DND-41 (cell line): ENCODE measurements at regions not wholly inside any gene's neighbourhood (a gene's known extent, or its start where the extent isn't known, plus 50 kb on each side); places are given as distances from the start of the nearest gene placed in this dataset.

Experiments used
- ATAC-seq: fragments of 200-7000 bp; cut with Tn5 transposase; 3 replicates; pipeline ENCODE4 v1.9.1; 2021; ENCODE audit warnings: low read depth; ENCODE audit not compliant: insufficient read depth
- DNase-seq: peaks from one replicate; pipeline ENCODE4 v3.0.0-alpha.2; 2020
- H2AFZ ChIP-seq: 2 replicates; pipeline ENCODE4 v1.6.0; 2012; ENCODE audit warnings: low read depth, low read length
- H3K27ac ChIP-seq: 2 replicates; pipeline ENCODE4 v1.5.1; 2012; ENCODE audit warnings: low read length, inconsistent platforms
- H3K27me3 ChIP-seq: fragments of 200-600 bp; sonication (generic); 2 replicates; pipeline ENCODE4 v1.6.0; 2012; ENCODE audit warnings: low read length, mild to moderate bottlenecking, inconsistent platforms; ENCODE audit not compliant: insufficient read depth, poor library complexity
- H3K36me3 ChIP-seq: 2 replicates; pipeline ENCODE4 v1.5.1; 2012; ENCODE audit warnings: low read length, inconsistent platforms; ENCODE audit not compliant: insufficient read depth
- H3K4me1 ChIP-seq: 2 replicates; pipeline ENCODE4 v1.5.1; 2012; ENCODE audit warnings: mild to moderate bottlenecking, low read length; ENCODE audit not compliant: insufficient read depth
- H3K4me2 ChIP-seq: 2 replicates; pipeline ENCODE4 v1.6.0; 2012; ENCODE audit warnings: mild to moderate bottlenecking, moderate library complexity, low read length, inconsistent platforms; ENCODE audit not compliant: insufficient read depth
- H3K4me3 ChIP-seq, 2 experiments: fragments of 200-600 bp in 1 of 2; shearing (Covaris generic) in 1 of 2; 2 replicates each; pipeline ENCODE4 v1.5.1; 2012 to 2016; ENCODE audit warnings: inconsistent platforms in 2 of 2, low read length in 2 of 2, mild to moderate bottlenecking in 2 of 2, low read depth in 1 of 2, moderate library complexity in 1 of 2
- H3K79me2 ChIP-seq: 2 replicates; pipeline ENCODE4 v1.6.0; 2012; ENCODE audit warnings: low read length, inconsistent platforms; ENCODE audit not compliant: insufficient read depth
- H3K9ac ChIP-seq: 2 replicates; pipeline ENCODE4 v1.6.0; 2012; ENCODE audit warnings: low read depth, mild to moderate bottlenecking, inconsistent platforms, low read length, moderate library complexity
- H3K9me3 ChIP-seq: 2 replicates; pipeline ENCODE4 v1.5.1; 2012; ENCODE audit warnings: low read length, moderate library complexity, mild to moderate bottlenecking, inconsistent platforms; ENCODE audit not compliant: insufficient read depth, severe bottlenecking
- H4K20me1 ChIP-seq: 2 replicates; pipeline ENCODE4 v1.6.0; 2012; ENCODE audit warnings: low read length; ENCODE audit not compliant: insufficient read depth
- CTCF ChIP-seq: IDR thresholded peaks from 2 replicates; pipeline ENCODE4 v1.5.1; 2012; ENCODE audit warnings: borderline replicate concordance, low read length, moderate library complexity, mild to moderate bottlenecking; ENCODE audit not compliant: poor library complexity, severe bottlenecking; ENCODE audit errors: extremely low read depth
- EZH2 ChIP-seq: IDR thresholded peaks from 3 replicates; pipeline ENCODE4 v1.6.1; 2012; ENCODE audit warnings: borderline replicate concordance, low read depth, mild to moderate bottlenecking, moderate library complexity, low read length, inconsistent platforms; ENCODE audit not compliant: severe bottlenecking

- TF ChIP-seq CTCF (no peak), EZH2 (no peak)
Observed at GRCh38 chr18:11369556-11369955, 220.2 kb upstream of the PIEZO2 start.

DNA sequence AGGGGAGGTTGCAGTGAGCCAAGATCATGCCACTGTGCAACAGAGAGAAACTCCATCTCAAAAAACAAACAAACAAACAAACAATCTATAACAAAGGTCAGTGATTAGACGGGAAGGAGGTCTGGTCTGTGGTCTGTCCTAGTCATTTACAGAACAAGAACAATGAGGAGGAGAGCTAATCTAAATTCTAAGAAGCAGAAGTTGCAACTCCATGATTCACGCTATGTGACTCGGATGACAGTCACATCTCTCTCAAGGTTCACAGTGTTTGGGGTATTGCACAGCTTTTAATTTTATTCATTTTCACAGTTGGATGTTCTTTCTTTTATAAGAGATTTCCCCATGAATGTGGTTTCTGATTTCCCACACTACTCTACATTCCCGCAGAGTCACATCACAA, 218.7 kb upstream of the PIEZO2 start:
- no peak overlapping the region for H3K9ac ChIP-seq
- H3K36me3 ChIP-seq = no peaks in the 10 kb centered on the region
- DNase-seq = no peak
- no peak for ATAC-seq
- H3K27me3 ChIP-seq = no peaks in the 10 kb centered on the region
- TF ChIP-seq EZH2 = no peak
- TF ChIP-seq CTCF = no peak
- H3K9me3 ChIP-seq = no peaks in the 10 kb centered on the region
- H4K20me1 ChIP-seq = no peaks in the 10 kb centered on the region
- H3K79me2 ChIP-seq = no peaks in the 10 kb centered on the region
- no peak overlapping the region for H3K4me2 ChIP-seq
- H3K27ac ChIP-seq = no peak overlapping the region
- no peak overlapping the region for H3K4me3 ChIP-seq
- H3K4me1 ChIP-seq = no peaks in the 10 kb centered on the region
- no peak overlapping the region for H2AFZ ChIP-seq

More at GRCh38 chr18:11369556-11369955, 220.2 kb upstream of the PIEZO2 start:
- Histone ChIP-seq H3K4me1 (no peaks in the 10 kb centered on the region), H3K27ac (no peak overlapping the region), H4K20me1 (no peaks in the 10 kb centered on the region), H3K9me3 (no peaks in the 10 kb centered on the region), H2AFZ (no peak overlapping the region), H3K9ac (no peak overlapping the region), H3K36me3 (no peaks in the 10 kb centered on the region), H3K79me2 (no peaks in the 10 kb centered on the region), H3K4me2 (no peak overlapping the region), H3K27me3 (no peaks in the 10 kb centered on the region), H3K4me3 (no peak overlapping the region)
- DNase-seq (no peak), ATAC-seq (no peak)

- Histone ChIP-seq H3K4me3 (no peak overlapping the region), H3K4me1 (no peaks in the 10 kb centered on the region), H4K20me1 (no peaks in the 10 kb centered on the region), H3K9ac (no peak overlapping the region), H3K36me3 (no peaks in the 10 kb centered on the region), H3K27me3 (no peaks in the 10 kb centered on the region), H3K9me3 (no peaks in the 10 kb centered on the region), H3K27ac (no peak overlapping the region), H3K79me2 (no peaks in the 10 kb centered on the region), H2AFZ (no peak overlapping the region), H3K4me2 (no peak overlapping the region)
- no peak for TF ChIP-seq EZH2
- no peak for ATAC-seq
- no peak for DNase-seq
Observed at GRCh38 chr18:11367351-11367750, 218.0 kb upstream of the PIEZO2 start.

DNA sequence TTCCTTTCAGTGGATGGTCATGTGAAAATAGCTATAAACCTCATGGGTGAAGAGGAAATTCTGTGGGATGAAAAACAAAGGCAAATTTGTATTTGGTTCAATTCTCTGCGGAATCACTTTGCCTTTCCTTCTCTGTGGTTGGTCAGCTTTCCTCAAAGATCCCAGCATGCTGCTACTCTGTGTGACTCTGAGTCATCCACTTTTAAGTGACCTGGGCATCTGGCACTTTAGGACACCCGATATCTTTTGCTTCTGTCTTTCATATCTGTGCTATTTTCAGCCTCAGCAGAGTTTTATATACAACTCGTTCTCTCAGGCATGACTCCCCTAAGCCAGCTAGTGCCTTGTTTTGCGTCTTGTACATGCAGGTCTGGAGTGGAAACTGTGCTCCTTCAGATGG, 217.0 kb upstream of the PIEZO2 start:
- Histone ChIP-seq H3K4me3 (no peak overlapping the region), H3K27ac (no peak overlapping the region), H3K27me3 (no peaks in the 10 kb centered on the region), H3K79me2 (no peaks in the 10 kb centered on the region), H4K20me1 (no peaks in the 10 kb centered on the region), H3K4me2 (no peak overlapping the region), H2AFZ (no peak overlapping the region), H3K4me1 (no peaks in the 10 kb centered on the region), H3K9me3 (no peaks in the 10 kb centered on the region), H3K36me3 (no peaks in the 10 kb centered on the region), H3K9ac (no peak overlapping the region)
- TF ChIP-seq EZH2 (no peak), CTCF (no peak)
- DNase-seq = no peak
- ATAC-seq = no peak
